ENCODE measurements at regions not wholly inside any gene's neighbourhood (a gene's known extent, or its start where the extent isn't known, plus 50 kb on each side); places are given as distances from the start of the nearest gene placed in this dataset.

- Histone ChIP-seq H3K27ac (no peak overlapping the region), H3K79me2 (ENCODE audit: insufficient read depth, low read depth) (no peaks in the 10 kb centered on the region), H2AFZ (ENCODE audit: low read depth) (no peak overlapping the region), H3K9ac (no peak overlapping the region), H3K36me3 (ENCODE audit: insufficient read depth) (no peaks in the 10 kb centered on the region), H3K4me1 (ENCODE audit: low read depth, poor library complexity, severe bottlenecking) (no peaks in the 10 kb centered on the region), H3K4me3 (IDR thresholded peaks at IDR 0.05; ENCODE audit: insufficient read depth, low read depth, low read length) (no peak overlapping the region), H3K4me2 (no peak overlapping the region), H4K20me1 (ENCODE audit: insufficient read depth) (no peaks in the 10 kb centered on the region), H3K27me3 (ENCODE audit: insufficient read depth, low read depth) (no peaks in the 10 kb centered on the region)
- no peak for TF ChIP-seq CTCF (conservative IDR thresholded peaks at IDR 0.05; ENCODE audit: low read depth, low read length)
These were observed 87.6 kb upstream of the DUSP10 start for GRCh38 chr1:221829327-221830015.

GRCh38 chr1:221827307-221827642, 85.4 kb upstream of the DUSP10 start:
- Histone ChIP-seq H3K79me2 (ENCODE audit: insufficient read depth, low read depth) (no peaks in the 10 kb centered on the region), H3K9ac (no peak overlapping the region), H2AFZ (ENCODE audit: low read depth) (no peak overlapping the region), H4K20me1 (ENCODE audit: insufficient read depth) (no peaks in the 10 kb centered on the region), H3K36me3 (ENCODE audit: insufficient read depth) (no peaks in the 10 kb centered on the region), H3K4me1 (ENCODE audit: low read depth, poor library complexity, severe bottlenecking) (no peaks in the 10 kb centered on the region), H3K27ac (no peak overlapping the region), H3K27me3 (ENCODE audit: insufficient read depth, low read depth) (no peaks in the 10 kb centered on the region), H3K4me3 (IDR thresholded peaks at IDR 0.05; ENCODE audit: insufficient read depth, low read depth, low read length) (no peak overlapping the region), H3K4me2 (no peak overlapping the region)
- no peak for TF ChIP-seq CTCF (conservative IDR thresholded peaks at IDR 0.05; ENCODE audit: low read depth, low read length)

GRCh38 chr1:221824909-221825308, 83.0 kb upstream of the DUSP10 start:
- Histone ChIP-seq H3K4me1 (ENCODE audit: low read depth, poor library complexity, severe bottlenecking) (no peaks in the 10 kb centered on the region), H3K79me2 (ENCODE audit: insufficient read depth, low read depth) (no peaks in the 10 kb centered on the region), H2AFZ (ENCODE audit: low read depth) (no peak overlapping the region), H4K20me1 (ENCODE audit: insufficient read depth) (no peaks in the 10 kb centered on the region), H3K9ac (no peak overlapping the region), H3K36me3 (ENCODE audit: insufficient read depth) (no peaks in the 10 kb centered on the region), H3K27me3 (ENCODE audit: insufficient read depth, low read depth) (no peaks in the 10 kb centered on the region), H3K4me2 (no peak overlapping the region), H3K4me3 (IDR thresholded peaks at IDR 0.05; ENCODE audit: insufficient read depth, low read depth, low read length) (no peak overlapping the region), H3K27ac (no peak overlapping the region)
- no peak for TF ChIP-seq CTCF (conservative IDR thresholded peaks at IDR 0.05; ENCODE audit: low read depth, low read length)

- Histone ChIP-seq H3K4me2 (no peak overlapping the region), H3K4me1 (ENCODE audit: low read depth, poor library complexity, severe bottlenecking) (no peaks in the 10 kb centered on the region), H3K79me2 (ENCODE audit: insufficient read depth, low read depth) (no peaks in the 10 kb centered on the region), H3K36me3 (ENCODE audit: insufficient read depth) (no peaks in the 10 kb centered on the region), H3K4me3 (IDR thresholded peaks at IDR 0.05; ENCODE audit: insufficient read depth, low read depth, low read length) (no peak overlapping the region), H3K9ac (no peak overlapping the region), H2AFZ (ENCODE audit: low read depth) (no peak overlapping the region), H4K20me1 (ENCODE audit: insufficient read depth) (no peaks in the 10 kb centered on the region), H3K27me3 (ENCODE audit: insufficient read depth, low read depth) (no peaks in the 10 kb centered on the region), H3K27ac (no peak overlapping the region)
- TF ChIP-seq CTCF (conservative IDR thresholded peaks at IDR 0.05; ENCODE audit: low read depth, low read length): no peak
These were observed 82.1 kb upstream of the DUSP10 start for GRCh38 chr1:221824025-221824424.

Measured in KMS-11 (cell line).